Muscle of back (tissue), 3 donors: ENCODE measurements at regions not wholly inside any gene's neighbourhood (a gene's known extent, or its start where the extent isn't known, plus 50 kb on each side); places are given as distances from the start of the nearest gene placed in this dataset.
"Not testable (repeated sequence)": the region's sequence is repeated elsewhere in the genome, so short reads cannot be mapped to it uniquely, and the experiment has no call there.

Experiments
- DNase-seq, 3 donors: peaks; one replicate each; pipeline versions ENCODE4 v3.0.0 to v3.0.0-alpha.2; 2013

DNA sequence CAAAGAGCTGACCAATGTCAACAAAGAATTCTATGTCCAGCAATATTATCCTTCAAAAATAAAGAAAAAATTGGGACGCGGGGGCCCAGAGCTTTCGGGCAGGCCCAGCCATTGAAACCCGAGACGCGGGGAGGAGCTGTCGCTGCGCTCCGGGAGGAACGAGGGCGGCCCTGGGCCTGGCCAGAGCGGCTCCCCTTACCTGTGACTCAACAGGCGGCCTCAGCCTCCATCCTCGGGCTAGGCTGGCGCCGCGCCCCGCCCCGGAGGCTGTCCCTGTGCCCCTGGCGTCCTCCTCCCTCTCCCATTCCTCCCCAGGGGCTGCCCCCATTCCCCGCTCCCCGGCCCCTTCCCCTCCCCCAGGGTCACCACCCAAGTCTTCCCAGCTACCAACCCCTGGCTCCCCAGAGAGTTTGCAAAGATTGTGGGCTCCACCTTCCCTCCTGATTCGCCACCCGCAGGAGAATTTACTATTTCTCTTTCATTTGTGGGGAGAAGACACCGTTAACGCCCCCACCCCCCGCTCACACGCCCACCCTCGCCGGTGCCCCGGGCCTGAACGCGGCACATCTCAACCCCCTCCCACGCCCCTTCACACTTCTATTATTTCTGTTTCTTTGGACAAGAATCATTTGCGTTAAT is 127.9 kb downstream of the ARRDC4 start:
- DNase-seq, result not testable (repeated sequence)

- DNase-seq, result not testable (repeated sequence)
Measured at GRCh38 chr15:98089352-98089751, 128.8 kb downstream of the ARRDC4 start.

DNA sequence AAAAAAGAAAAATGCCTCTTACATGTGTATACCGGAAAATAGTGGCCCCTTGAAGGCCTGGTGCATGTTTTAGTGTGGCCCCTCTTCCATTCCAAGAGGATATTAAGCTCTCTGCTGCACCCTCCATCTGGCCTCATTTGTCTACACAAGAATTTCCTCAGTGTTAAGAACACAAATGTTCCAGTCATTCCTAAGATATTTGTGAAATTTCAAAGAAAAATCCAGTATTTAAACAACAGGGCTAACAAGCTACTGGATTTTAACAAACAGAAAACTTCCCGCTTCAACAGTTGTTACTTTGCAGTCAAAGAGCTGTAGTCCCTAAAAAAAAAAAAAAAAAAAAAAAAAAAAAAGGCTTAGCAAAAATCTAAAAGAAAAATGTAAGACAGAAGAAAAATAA is 137.5 kb downstream of the ARRDC4 start:
- DNase-seq, result not testable (repeated sequence)

DNA sequence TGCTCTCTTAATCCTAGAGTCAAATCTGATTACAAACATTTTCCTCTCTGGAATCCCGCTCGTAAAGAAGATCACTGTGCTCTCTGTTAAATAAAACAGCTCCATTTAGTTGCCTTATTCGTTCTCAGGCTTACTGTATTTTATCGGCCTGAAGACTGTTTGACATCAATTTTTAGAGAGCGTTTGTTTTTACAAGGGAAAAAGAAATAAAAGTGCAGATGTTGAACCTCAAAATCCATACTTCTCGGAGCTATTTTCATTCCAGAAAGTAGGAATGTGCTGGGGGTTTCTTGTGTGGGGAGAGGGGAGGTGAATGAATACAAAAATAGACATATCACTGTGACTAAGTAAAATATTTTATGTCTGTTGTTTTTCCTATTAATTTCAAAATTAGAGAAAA is 140.1 kb downstream of the ARRDC4 start:
- DNase-seq, result not testable (repeated sequence)

- no peak for DNase-seq
Measured at GRCh38 chr15:98103570-98103969, 143.1 kb downstream of the ARRDC4 start.

DNA sequence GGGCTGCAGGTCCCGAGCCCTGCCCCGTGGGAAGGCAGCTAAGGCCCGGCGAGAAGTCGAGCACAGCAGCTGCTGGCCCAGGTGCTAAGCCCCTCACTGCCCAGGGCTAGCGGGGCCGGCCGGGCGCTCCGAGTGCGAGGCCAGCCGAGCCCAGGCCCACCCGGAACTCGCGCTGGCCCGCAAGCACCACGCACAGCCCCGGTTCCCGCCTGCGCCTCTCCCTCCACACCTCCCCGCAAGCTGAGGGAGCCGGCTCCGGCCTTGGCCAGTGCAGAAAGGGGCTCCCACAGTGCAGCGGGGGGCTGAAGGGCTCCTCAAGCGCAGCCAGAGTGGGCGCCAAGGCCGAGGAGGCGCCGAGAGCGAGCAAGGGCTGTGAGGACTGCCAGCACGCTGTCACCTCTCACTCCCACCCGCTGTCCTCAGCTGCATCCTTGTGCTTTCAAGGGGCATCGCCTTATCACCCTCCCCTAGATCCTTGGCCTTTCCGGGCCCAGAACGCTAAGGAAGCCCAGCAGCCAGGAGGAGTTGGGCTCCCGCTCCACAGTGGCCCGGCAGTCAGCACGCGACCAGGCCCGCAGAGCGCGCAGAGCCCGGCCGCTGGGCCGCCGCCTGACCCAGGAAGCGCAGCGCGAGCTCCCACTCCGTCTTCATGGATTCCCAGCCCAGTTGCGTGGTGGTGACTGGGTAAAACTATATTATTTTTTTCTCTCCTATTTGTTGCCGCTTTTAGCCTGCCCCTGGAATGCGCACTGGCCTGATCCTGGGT is 144.1 kb downstream of the ARRDC4 start:
- not testable (repeated sequence) for DNase-seq

DNA sequence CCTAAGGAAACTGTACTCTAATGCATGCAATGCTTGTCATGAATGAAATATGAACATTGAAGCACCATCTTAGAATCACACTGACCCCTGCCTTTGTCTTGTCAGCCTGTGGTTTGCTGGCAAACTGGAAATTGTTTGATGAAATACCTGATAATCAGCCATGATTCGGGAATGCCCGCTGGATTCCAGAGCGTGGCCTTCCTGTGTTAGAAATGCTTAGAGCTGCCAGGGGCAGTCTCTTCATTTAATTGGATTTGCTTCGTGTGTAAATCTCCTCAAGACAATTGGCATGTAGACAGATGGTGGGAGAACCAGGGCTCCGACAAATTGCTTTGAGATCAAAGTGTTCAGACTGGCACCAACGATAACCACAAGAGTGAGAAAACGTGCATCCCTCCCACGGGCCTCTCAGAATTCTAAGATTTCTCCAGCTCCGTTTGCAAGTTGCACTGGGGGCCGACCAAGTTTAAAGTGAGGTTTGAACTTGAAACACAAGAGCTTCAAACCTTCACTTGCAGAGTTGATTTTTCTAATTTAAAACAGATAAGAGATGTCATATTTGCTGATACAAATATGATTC is 146.2 kb downstream of the ARRDC4 start:
- not testable (repeated sequence) for DNase-seq

GRCh38 chr15:98111806-98112205 is 151.3 kb downstream of the ARRDC4 start:
- DNase-seq, result no peak

- DNase-seq, result no peak
Measured at GRCh38 chr15:98113327-98113726, 152.8 kb downstream of the ARRDC4 start.

- DNase-seq, result no peak
Measured at GRCh38 chr15:98120561-98120960, 160.1 kb downstream of the ARRDC4 start.

GRCh38 chr15:98121536-98121935 is 161.0 kb downstream of the ARRDC4 start:
- DNase-seq, result peak in 1 of 3 donors; percentile 17

DNA sequence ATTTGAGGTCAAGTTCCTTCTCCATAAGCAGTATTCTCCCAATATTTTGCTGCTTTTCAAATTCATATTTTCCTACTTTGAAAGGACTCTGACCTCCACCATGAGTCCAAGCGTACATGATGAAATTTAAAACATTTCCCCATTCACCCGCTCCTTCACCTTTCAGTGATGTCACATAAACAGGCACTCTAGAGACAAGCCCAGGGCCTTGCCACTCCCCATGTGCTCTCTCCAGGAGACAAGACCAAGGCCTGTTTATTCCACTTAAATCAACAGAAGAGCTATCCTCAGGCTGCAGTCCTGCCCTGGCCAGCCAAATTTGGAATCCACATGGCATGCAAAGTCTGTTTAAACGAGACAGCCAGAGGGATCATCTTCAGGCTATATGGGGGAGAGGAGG is 161.5 kb downstream of the ARRDC4 start:
- no peak for DNase-seq

- DNase-seq, result no peak
Measured at GRCh38 chr15:98123297-98123696, 162.8 kb downstream of the ARRDC4 start.

DNA sequence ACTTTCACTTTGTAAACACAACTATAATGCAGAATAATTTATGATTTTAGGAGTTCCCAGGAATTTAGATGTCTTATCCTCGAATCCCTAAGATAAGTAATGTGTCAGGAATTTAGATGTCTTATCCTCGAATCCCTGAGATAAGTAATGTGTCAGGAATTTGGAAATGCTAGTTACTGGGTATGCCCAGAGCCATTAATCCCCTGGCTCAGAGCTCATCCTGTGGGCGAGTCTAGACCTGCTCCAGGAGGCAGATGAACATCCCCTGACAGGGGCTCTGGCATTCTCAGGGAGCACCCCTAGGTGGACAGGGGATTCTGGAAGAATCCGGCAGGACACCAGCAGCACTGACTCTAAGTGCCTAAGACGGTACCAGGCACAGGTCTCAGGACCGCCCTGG is 163.3 kb downstream of the ARRDC4 start:
- DNase-seq, result peak in 1 of 3 donors; percentile 38

DNA sequence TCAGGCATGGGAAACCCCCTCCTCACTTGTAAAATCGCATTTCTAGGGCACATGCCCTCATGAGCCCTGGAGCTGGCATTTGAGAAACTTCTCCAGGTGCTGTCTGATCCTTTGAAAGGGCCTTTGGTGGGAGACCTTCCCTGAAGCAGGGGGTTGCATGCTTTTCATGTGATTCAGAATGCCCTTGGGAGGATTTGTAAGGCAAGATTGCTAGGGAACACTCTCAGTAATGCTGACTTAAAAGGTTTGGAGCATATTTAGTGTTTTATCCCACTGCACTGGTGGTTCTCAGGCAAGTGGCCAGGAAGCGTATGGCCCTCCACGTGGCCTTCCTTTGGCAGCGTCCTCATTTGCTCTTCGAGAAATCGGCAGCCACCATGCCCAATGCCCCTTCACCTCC is 164.1 kb downstream of the ARRDC4 start:
- DNase-seq, result peak in 1 of 3 donors; percentile 22

- peak in 1 of 3 donors; percentile 22 for DNase-seq
Measured at GRCh38 chr15:98126326-98127085, 166.0 kb downstream of the ARRDC4 start.

DNA sequence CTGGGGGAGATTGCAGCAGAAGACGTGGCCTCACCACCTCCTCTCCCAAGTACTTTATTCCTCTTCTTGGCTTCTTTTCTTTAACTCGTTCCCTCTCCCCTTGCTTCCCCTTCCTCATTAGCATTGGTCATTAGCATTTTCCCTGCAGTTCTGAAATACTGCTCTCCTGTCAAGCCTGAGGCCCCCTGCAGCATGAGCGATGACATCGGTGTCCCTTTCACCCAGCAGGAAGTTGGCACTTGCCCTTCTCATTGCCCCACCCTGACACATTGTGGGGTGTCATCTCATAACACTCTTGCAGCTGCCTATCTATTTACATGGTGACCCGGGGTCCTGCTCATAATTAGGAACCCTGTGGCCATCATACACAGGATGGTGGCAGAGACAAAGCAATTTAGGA is 167.1 kb downstream of the ARRDC4 start:
- DNase-seq, result no peak

- DNase-seq, result no peak
Measured at GRCh38 chr15:98131924-98132323, 171.4 kb downstream of the ARRDC4 start.

DNA sequence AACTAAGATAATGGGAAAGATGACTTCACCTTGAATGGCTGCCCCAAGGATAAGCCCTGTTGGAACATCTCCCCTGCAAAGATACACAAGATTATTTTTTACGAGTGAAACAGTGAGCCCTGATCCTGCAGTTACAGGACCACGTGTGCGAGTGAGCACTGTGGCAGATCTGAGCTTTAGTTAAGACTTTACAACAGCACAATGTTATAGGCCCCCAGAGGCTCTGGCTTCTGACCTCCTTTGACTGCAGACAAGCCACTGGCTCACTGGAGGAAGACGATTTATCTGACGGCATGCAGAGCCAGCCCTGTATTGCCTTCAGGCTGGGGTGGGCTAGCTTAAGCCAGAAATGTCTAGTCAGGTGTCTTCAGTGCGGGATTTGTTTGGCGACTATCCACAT is 174.4 kb downstream of the ARRDC4 start:
- no peak for DNase-seq

DNA sequence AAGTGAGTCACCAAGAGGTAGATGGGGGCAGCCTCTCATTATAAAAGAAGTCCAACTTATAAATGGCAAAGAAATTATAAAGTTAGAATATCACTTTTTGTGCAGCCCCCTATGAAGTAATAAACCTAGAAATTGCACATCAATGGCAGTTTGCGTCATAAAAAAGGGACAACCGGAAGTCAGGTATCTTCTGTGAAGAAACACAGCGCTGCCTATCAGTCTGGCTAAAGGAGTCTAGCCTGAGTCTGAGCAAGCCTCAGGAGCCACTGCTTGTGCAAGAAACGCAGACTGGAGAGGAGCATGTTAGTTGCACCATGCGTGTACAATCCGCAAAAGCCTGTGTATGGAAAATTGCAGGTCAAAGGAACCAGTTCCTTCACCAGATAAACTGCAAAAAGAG is 178.4 kb downstream of the ARRDC4 start:
- no peak for DNase-seq

DNA sequence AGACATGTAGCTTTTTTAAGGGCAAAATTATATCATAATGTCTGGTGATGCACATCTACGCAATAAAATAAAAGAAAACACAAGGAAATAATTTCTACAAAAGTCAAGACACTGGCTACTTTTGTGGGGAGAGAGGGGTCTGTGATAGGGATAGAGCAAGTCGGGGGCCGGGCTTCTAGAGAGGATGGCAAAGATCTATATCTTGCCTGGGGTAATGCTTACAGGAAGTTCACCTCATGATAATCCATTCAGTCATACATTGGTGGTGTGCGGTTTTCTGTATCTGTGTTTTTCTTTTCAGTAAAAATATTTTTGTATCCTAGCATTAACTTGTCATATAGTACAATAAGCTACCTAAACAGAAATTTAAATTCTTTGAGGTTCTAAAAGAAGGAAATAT is 178.8 kb downstream of the ARRDC4 start:
- DNase-seq, result no peak

DNA sequence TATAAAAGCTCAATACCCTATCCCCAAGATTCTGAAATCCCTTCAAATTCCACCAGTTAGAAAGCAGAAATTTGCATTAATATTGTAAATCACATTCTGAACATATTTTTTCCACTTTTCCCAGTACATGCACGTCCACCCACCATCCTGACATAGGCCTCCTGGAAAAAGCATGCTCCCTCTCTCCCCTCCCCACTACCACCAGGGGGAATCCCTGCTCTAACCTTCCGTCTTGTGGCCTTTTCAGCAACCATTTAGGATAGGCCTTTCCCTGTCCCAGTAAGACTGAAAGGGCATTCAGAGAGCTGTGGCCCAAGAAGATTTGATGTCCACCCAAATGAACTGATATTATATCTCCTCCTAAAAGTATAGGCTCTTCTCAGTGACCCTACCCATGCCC is 182.1 kb downstream of the ARRDC4 start:
- DNase-seq, result no peak
